Omental fat pad (tissue), 3 donors: ENCODE measurements at regions not wholly inside any gene's neighbourhood (a gene's known extent, or its start where the extent isn't known, plus 50 kb on each side); places are given as distances from the start of the nearest gene placed in this dataset.

Source experiments
- ATAC-seq: fragments of 150-250 bp; one replicate; pipeline ENCODE4 v1.9.1; 2016; ENCODE audit warnings: mild to moderate bottlenecking, moderate library complexity; ENCODE audit not compliant: low FRiP score
- DNase-seq: peaks from one replicate; pipeline ENCODE4 v3.0.0-alpha.2; 2019; ENCODE audit warnings: low spot score
- TF ChIP-seq, protein P1 (sequence below), 3 donors: fragments of 450-650 bp; IDR thresholded peaks; one replicate each; pipeline ENCODE4 v1.5.1; 2016 to 2017; ENCODE audit warnings: antibody characterized with exemption in 3 of 3, mild to moderate bottlenecking in 3 of 3, moderate library complexity in 2 of 3

GRCh38 chr3:106816838-106817237, 560.4 kb upstream of the CCDC54 start:
- TF ChIP-seq, protein P1, sequence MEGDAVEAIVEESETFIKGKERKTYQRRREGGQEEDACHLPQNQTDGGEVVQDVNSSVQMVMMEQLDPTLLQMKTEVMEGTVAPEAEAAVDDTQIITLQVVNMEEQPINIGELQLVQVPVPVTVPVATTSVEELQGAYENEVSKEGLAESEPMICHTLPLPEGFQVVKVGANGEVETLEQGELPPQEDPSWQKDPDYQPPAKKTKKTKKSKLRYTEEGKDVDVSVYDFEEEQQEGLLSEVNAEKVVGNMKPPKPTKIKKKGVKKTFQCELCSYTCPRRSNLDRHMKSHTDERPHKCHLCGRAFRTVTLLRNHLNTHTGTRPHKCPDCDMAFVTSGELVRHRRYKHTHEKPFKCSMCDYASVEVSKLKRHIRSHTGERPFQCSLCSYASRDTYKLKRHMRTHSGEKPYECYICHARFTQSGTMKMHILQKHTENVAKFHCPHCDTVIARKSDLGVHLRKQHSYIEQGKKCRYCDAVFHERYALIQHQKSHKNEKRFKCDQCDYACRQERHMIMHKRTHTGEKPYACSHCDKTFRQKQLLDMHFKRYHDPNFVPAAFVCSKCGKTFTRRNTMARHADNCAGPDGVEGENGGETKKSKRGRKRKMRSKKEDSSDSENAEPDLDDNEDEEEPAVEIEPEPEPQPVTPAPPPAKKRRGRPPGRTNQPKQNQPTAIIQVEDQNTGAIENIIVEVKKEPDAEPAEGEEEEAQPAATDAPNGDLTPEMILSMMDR (IDR thresholded peaks at IDR 0.05) = no peak
- DNase-seq = no peak
- ATAC-seq = no peak

GRCh38 chr3:106817706-106818105, 559.5 kb upstream of the CCDC54 start:
- TF ChIP-seq, protein P1 (IDR thresholded peaks at IDR 0.05) = no peak
- DNase-seq (no peak), ATAC-seq (no peak)

DNA sequence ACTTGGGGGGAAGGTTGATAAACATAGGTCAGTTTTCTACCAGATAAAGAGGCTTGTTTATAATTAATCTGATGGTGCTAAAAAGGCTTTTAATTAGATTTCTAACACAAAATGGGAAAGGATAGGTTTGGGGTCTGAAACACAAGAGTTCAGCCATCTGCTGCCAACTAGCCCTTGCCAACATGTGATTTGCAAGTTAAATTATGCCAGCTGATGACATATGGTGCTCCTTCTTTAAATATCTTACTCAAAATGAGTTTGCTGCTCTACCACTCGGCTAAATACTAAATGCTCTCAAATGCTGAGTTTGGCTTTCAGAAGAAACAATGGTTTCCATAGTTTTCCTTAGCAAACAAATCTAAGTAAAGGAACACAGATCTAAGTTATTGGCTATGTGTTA, 557.8 kb upstream of the CCDC54 start:
- TF ChIP-seq, protein P1 (IDR thresholded peaks at IDR 0.05) = no peak
- no peak for DNase-seq

DNA sequence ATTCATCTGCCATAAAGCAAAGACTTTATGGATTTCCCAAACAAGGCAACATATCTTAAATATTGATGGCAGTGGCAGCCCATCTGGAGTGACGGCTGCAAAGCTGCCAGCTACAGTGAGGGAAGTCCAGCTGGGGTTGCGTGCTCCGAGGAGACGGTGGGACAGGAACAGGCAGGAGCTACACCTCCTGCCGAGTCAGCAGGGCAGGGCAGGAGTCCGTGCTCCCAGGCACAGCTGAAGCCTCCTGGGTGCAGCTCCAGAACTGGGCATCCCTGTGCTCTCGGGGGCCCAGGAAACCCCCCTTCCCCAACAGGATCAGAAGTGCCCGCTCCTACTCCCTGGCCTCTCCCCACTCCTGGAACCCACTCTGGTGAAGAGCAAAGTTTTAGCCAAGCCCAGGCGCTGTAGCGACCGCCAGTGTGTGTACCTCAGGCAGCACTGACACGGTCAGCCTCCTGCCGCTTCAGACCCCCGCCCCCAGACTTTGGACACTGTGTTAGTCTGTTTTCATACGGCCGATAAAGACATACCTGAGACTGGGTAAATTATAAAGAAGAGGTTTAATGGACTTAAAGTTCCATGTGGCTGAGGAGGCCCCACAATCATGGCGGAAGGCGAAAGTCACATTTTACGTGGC, 556.4 kb upstream of the CCDC54 start:
- ATAC-seq = no peak
- DNase-seq = no peak

More for the DNA sequence above, 557.8 kb upstream of the CCDC54 start:
- no peak for ATAC-seq

DNA sequence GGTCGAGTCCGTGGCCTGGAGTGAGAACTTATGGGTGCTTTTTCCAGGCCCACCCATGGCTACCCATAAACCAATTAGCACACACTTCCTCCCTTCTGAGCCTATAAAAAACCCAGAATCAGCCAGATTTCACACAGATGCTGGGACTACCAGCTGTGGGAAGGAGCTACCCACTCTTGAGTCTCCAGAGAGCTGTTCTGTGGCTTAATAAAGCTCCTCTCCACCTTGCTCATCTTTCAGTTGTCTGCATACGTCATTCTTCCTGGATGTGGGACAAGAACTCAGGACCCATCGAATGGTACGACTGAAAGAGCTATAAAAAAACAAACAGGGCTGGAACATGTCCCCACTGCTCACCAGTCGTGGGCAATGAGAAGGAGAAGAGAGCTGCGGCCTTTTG, 555.4 kb upstream of the CCDC54 start:
- TF ChIP-seq, protein P1 (IDR thresholded peaks at IDR 0.05) = no peak
- no peak for ATAC-seq
- DNase-seq = no peak

More for the DNA sequence above, 556.4 kb upstream of the CCDC54 start:
- TF ChIP-seq, protein P1 (IDR thresholded peaks at IDR 0.05) = no peak

DNA sequence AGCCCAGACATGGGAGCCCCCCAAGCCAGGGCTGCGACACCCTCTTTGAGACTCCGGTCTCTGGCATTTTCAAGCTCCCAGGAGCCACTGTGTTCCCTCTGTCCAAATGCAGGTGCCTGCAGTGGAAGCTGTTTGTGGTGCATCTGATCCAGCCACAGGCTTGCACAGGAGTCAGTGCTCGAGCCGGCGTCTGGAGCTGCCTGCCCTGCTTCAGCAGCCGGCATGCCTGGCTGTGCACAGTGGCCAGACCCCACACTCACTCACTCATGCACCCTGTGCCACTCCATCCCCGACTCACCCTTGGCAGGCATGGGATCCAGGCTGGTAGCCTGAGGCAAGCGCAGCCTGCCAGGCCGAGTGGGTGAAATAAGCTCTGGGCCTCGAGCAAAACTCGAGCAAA, 555.0 kb upstream of the CCDC54 start:
- TF ChIP-seq, protein P1 (IDR thresholded peaks at IDR 0.05) = no peak
- ATAC-seq = no peak

DNA sequence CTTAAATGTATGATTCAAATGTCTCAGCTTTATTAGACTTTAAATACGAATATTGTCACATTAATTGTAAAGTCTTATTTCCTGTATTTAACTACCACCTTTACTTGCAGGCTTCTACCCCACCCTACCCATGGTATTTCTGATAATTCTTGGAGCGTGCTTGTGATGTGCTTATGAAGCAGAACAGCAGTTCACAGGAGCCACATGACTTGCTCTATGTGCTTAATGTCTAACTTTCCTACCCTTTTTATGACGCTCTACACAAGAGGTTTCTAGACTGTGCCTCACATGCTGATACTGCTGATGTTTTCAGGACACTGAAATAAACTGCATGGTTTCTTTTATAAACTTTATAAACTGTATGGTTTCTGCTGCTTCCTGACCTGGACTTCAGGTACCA, 553.5 kb upstream of the CCDC54 start:
- DNase-seq = no peak
- TF ChIP-seq, protein P1 (IDR thresholded peaks at IDR 0.05) = no peak
- ATAC-seq = no peak

More for the DNA sequence above, 555.0 kb upstream of the CCDC54 start:
- no peak for DNase-seq
